ENCODE measurements at regions not wholly inside any gene's neighbourhood (a gene's known extent, or its start where the extent isn't known, plus 50 kb on each side); places are given as distances from the start of the nearest gene placed in this dataset.

- TF ChIP-seq CTCF (conservative IDR thresholded peaks at IDR 0.05 in 1 of 2, IDR thresholded peaks at IDR 0.05 in 1 of 2; ENCODE audit: low read depth in 1 of 2, low read length in 2 of 2) (no peak), EZH2 (IDR thresholded peaks at IDR 0.05; ENCODE audit: low read length, missing control alignments) (no peak)
These were observed 91.0 kb downstream of the SCP2D1 start for GRCh38 chr20:18904624-18905023.
